ENCODE measurements at regions not wholly inside any gene's neighbourhood (a gene's known extent, or its start where the extent isn't known, plus 50 kb on each side); places are given as distances from the start of the nearest gene placed in this dataset.
A peak's percentile ranks its signal among the peaks of the same experiment; 100 is the strongest.

- no peaks in the 10 kb centered on the region for H3K36me3 ChIP-seq (replicated peaks in 1 of 2; ENCODE audit: control insufficient read depth in 1 of 2, insufficient read depth in 2 of 2, low read length in 2 of 2)
- H3K9me3 Mint-ChIP-seq = peaks cover 0 to 4% (median 2%) of the 10 kb centered on the region in 7 donors
- intact Hi-C loops (cut with micrococcal nuclease) = loop anchor here (5.0 to 10.0 kb wide), 2 partner anchors 483 to 720 kb away; no protein-coding TSS in a partner anchor
- no peak overlapping the region for H3K4me3 Mint-ChIP-seq
- H3K4me2 ChIP-seq (replicated peaks; ENCODE audit: extremely low read depth, low read length, poor library complexity, severe bottlenecking) = no peak overlapping the region
- H2AFZ ChIP-seq (ENCODE audit: insufficient read depth, low read depth, low read length, poor library complexity, severe bottlenecking) = no peak overlapping the region
- H4K20me1 ChIP-seq (ENCODE audit: insufficient read depth, low read length) = no peaks in the 10 kb centered on the region
- no peak overlapping the region for H3K27ac Mint-ChIP-seq
- no peak for TF ChIP-seq CTCF (IDR thresholded peaks at IDR 0.05)
- H3K4me1 Mint-ChIP-seq = no peaks in the 10 kb centered on the region
- H3K4me3 ChIP-seq (replicated peaks in 1 of 3; ENCODE audit: low read depth in 2 of 3, low read length in 3 of 3) = no peak overlapping the region
- 20% methylated on average over 1 of the region's 3 CpGs for WGBS (ENCODE audit: insufficient coverage)
- peaks cover 3 to 32% (median 9%) of the 10 kb centered on the region in 3 donors for H3K27me3 Mint-ChIP-seq (ENCODE audit: low read depth in 3 of 3)
- no peaks in the 10 kb centered on the region for H3K79me2 ChIP-seq (ENCODE audit: insufficient read depth, low read length)
- no peak overlapping the region for H3K9ac ChIP-seq (ENCODE audit: insufficient read depth, low read length, poor library complexity, severe bottlenecking)
- no peak overlapping the region for H3K27ac ChIP-seq (ENCODE audit: low read depth in 1 of 2, low read length in 2 of 2)
- peaks cover 2 to 12% of the 10 kb centered on the region in 2 donors for H3K27me3 ChIP-seq (ENCODE audit: control insufficient read depth in 2 of 2, insufficient read depth in 2 of 2, low read length in 2 of 2)
- no peaks in the 10 kb centered on the region for H3K36me3 Mint-ChIP-seq
- H3K4me1 ChIP-seq (ENCODE audit: control insufficient read depth in 1 of 2, insufficient read depth in 2 of 2, low read length in 2 of 2) = no peaks in the 10 kb centered on the region
- H3K9me3 ChIP-seq (replicated peaks in 1 of 2; ENCODE audit: control insufficient read depth in 1 of 2, insufficient read depth in 1 of 2, low read length in 2 of 2) = peaks cover 4 to 5% of the 10 kb centered on the region in 2 donors
- DNase-seq = no peak
Measured at GRCh38 chr2:75405000-75405399, 155.7 kb downstream of the EVA1A start.

DNA sequence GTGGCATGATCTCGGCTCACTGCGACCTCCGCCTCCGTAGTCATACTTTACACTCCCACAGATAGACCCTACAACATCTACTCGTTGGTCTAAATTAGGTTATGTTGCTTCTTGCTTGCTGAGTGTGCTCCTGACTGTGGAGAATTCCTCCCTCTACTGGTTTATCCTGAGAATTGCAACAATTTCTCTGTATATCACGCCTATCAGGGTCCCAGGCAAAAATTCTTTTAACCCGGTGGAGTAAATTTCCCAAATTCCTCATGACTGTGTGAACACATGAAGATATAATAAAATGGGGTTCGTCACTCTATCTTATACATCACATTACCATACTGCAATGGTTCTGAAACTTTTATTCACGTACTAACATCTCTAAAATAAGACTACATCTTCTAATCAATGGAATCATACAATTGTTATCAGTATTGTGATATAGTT is 156.7 kb downstream of the EVA1A start:
- intact Hi-C loops (cut with micrococcal nuclease) = loop anchor here in 1 of 2 donors (5.0 to 10.0 kb wide), 2 partner anchors 482 to 719 kb away; no protein-coding TSS in a partner anchor
- Mint-ChIP-seq H3K4me3 (no peak overlapping the region), H3K27me3 (ENCODE audit: low read depth in 3 of 3) (peaks cover 3 to 29% (median 9%) of the 10 kb centered on the region in 3 donors), H3K9me3 (no peaks in the 10 kb centered on the region), H3K27ac (no peak overlapping the region), H3K36me3 (no peaks in the 10 kb centered on the region), H3K4me1 (no peaks in the 10 kb centered on the region)
- Histone ChIP-seq H3K27ac (ENCODE audit: low read depth in 1 of 2, low read length in 2 of 2) (no peak overlapping the region), H3K4me3 (replicated peaks in 1 of 3; ENCODE audit: low read depth in 2 of 3, low read length in 3 of 3) (no peak overlapping the region), H4K20me1 (ENCODE audit: insufficient read depth, low read length) (no peaks in the 10 kb centered on the region), H3K79me2 (ENCODE audit: insufficient read depth, low read length) (no peaks in the 10 kb centered on the region), H3K4me1 (ENCODE audit: control insufficient read depth in 1 of 2, insufficient read depth in 2 of 2, low read length in 2 of 2) (no peaks in the 10 kb centered on the region), H3K9me3 (replicated peaks in 1 of 2; ENCODE audit: control insufficient read depth in 1 of 2, insufficient read depth in 1 of 2, low read length in 2 of 2) (no peaks in the 10 kb centered on the region), H3K4me2 (replicated peaks; ENCODE audit: extremely low read depth, low read length, poor library complexity, severe bottlenecking) (no peak overlapping the region), H3K36me3 (replicated peaks in 1 of 2; ENCODE audit: control insufficient read depth in 1 of 2, insufficient read depth in 2 of 2, low read length in 2 of 2) (no peaks in the 10 kb centered on the region), H3K27me3 (ENCODE audit: control insufficient read depth in 2 of 2, insufficient read depth in 2 of 2, low read length in 2 of 2) (peaks cover 2 to 12% of the 10 kb centered on the region in 2 donors), H2AFZ (ENCODE audit: insufficient read depth, low read depth, low read length, poor library complexity, severe bottlenecking) (no peak overlapping the region), H3K9ac (ENCODE audit: insufficient read depth, low read length, poor library complexity, severe bottlenecking) (no peak overlapping the region)
- no CpG with 5 or more reads among the region's 9 CpGs for WGBS (ENCODE audit: insufficient coverage)
- TF ChIP-seq CTCF (IDR thresholded peaks at IDR 0.05) = peak; percentile 81
- DNase-seq = peak; percentile 3 to 28 (median 21)
